ENCODE measurements at regions not wholly inside any gene's neighbourhood (a gene's known extent, or its start where the extent isn't known, plus 50 kb on each side); places are given as distances from the start of the nearest gene placed in this dataset.

DNA sequence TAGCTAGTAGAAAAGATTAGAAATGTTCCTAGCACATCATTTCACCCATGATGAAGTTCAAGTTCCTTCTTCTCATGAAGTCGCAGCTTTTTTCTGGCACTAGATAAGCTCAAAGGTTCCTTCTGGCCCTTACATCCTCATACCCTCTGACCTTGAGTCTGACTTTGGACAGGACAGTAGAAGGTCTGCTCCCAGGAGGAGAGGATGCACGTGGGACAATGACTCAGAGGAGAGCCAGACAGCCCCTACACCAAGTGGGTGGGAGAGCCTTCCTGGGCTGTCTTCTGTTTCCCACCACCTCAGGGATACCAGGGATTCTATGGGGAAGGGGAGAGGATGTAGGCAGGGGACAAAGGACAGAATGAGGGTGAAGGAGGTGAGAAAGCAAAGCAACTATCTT lies 86.0 kb downstream of the HHIPL2 start:
- TF ChIP-seq, protein P1, sequence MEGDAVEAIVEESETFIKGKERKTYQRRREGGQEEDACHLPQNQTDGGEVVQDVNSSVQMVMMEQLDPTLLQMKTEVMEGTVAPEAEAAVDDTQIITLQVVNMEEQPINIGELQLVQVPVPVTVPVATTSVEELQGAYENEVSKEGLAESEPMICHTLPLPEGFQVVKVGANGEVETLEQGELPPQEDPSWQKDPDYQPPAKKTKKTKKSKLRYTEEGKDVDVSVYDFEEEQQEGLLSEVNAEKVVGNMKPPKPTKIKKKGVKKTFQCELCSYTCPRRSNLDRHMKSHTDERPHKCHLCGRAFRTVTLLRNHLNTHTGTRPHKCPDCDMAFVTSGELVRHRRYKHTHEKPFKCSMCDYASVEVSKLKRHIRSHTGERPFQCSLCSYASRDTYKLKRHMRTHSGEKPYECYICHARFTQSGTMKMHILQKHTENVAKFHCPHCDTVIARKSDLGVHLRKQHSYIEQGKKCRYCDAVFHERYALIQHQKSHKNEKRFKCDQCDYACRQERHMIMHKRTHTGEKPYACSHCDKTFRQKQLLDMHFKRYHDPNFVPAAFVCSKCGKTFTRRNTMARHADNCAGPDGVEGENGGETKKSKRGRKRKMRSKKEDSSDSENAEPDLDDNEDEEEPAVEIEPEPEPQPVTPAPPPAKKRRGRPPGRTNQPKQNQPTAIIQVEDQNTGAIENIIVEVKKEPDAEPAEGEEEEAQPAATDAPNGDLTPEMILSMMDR (conservative IDR thresholded peaks at IDR 0.05; ENCODE audit: low read depth, low read length) = no peak
- no peak for TF ChIP-seq EZH2 (IDR thresholded peaks at IDR 0.05; ENCODE audit: low read length, unreplicated experiment)

Measured in PC-3 (cell line).